K562 (cell line): ENCODE measurements at regions not wholly inside any gene's neighbourhood (a gene's known extent, or its start where the extent isn't known, plus 50 kb on each side); places are given as distances from the start of the nearest gene placed in this dataset.

Experiments
- CTCF ChIP-seq, 3 experiments: IDR thresholded peaks in 2 of 3; conservative IDR thresholded peaks in 1 of 3; 2 replicates each; pipeline ENCODE4 v1.5.1; 2011 to 2012; ENCODE audit warnings: low read length in 3 of 3, mild to moderate bottlenecking in 3 of 3, control low read depth in 2 of 3, improper control_type of control experiment in 1 of 3, inconsistent platforms in 1 of 3, low read depth in 1 of 3, mixed read lengths in 1 of 3, moderate library complexity in 1 of 3; ENCODE audit not compliant: insufficient read depth in 2 of 3
- ELK1 ChIP-seq: sonication (generic); formaldehyde crosslinking; IDR thresholded peaks from 2 replicates; pipeline ENCODE4 v1.8.1; 2022; ENCODE audit warnings: missing genetic modification reagents
- FOXP1 ChIP-seq: sonication (generic); formaldehyde crosslinking; IDR thresholded peaks from 2 replicates; pipeline ENCODE4 v1.8.0; 2022; ENCODE audit warnings: mild to moderate bottlenecking, missing genetic modification reagents
- HNRNPK ChIP-seq: fragments of 200-400 bp; formaldehyde crosslinking; IDR thresholded peaks from one replicate; pipeline ENCODE4 v1.6.1; 2018; ENCODE audit warnings: mild to moderate bottlenecking, low read depth, low read length; ENCODE audit not compliant: poor library complexity, severe bottlenecking
- MXI1 ChIP-seq: IDR thresholded peaks from 2 replicates; pipeline ENCODE4 v1.6.1; 2011; ENCODE audit warnings: low read depth, mild to moderate bottlenecking, improper control_type of control experiment, low read length
- NFXL1 ChIP-seq: fragments of 450-650 bp; formaldehyde crosslinking; IDR thresholded peaks from 2 replicates; pipeline ENCODE4 v1.4.0; 2021; ENCODE audit warnings: mild to moderate bottlenecking
- SMAD4 ChIP-seq: fragments of 250-450 bp; sonication (Bioruptor Pico); conservative IDR thresholded peaks from 2 replicates; pipeline ENCODE4 v1.8.0; 2021; ENCODE audit warnings: inconsistent platforms, mild to moderate bottlenecking, moderate library complexity
- THRAP3 ChIP-seq: fragments of 450-650 bp; IDR thresholded peaks from 2 replicates; pipeline ENCODE4 v1.6.1; 2016; ENCODE audit warnings: mild to moderate bottlenecking, inconsistent platforms, borderline replicate concordance
- ZFP36 ChIP-seq: fragments of 150-350 bp; IDR thresholded peaks from 2 replicates; pipeline ENCODE4 v1.6.1; 2018; ENCODE audit warnings: low read length, low read depth; ENCODE audit not compliant: partially characterized antibody
- ZNF143 ChIP-seq: sonication (generic); formaldehyde crosslinking; IDR thresholded peaks from 2 replicates; pipeline ENCODE4 v1.9.0; 2022; ENCODE audit warnings: mild to moderate bottlenecking, missing genetic modification reagents
- ZNF431 ChIP-seq: sonication (generic); formaldehyde crosslinking; IDR thresholded peaks from 2 replicates; pipeline ENCODE4 v1.8.0; 2022; ENCODE audit warnings: mild to moderate bottlenecking, missing genetic modification reagents

- TF ChIP-seq MXI1 (no peak), CTCF (IDR thresholded peaks at IDR 0.05 in 2 of 3, conservative IDR thresholded peaks at IDR 0.05 in 1 of 3; ENCODE audit: insufficient read depth in 2 of 3, low read depth in 1 of 3, low read length in 3 of 3) (no peak), ELK1 (CRISPR knock-in tag) (no peak), ZNF143 (CRISPR knock-in tag) (no peak), ZFP36 (no peak), SMAD4 (CRISPR knock-in tag) (no peak), HNRNPK (no peak), FOXP1 (CRISPR knock-in tag) (no peak), THRAP3 (no peak), NFXL1 (no peak), ZNF431 (no peak)
Observed at GRCh38 chr20:10963717-10964266, 290.0 kb upstream of the JAG1 start.
